NCI-H1694 treated with DMSO at 0.1 percent for 48 hours (cell line): ENCODE measurements at regions not wholly inside any gene's neighbourhood (a gene's known extent, or its start where the extent isn't known, plus 50 kb on each side); places are given as distances from the start of the nearest gene placed in this dataset.

Experiments
- DNase-seq: peaks from one replicate; lab custom pipeline; 2025; lab: John Stamatoyannopoulos, UW

GRCh38 chr12:96134200-96134599 is 60.0 kb upstream of the ELK3 start:
- DNase-seq = no peak

GRCh38 chr12:96136161-96136560 is 58.0 kb upstream of the ELK3 start:
- DNase-seq = no peak

DNA sequence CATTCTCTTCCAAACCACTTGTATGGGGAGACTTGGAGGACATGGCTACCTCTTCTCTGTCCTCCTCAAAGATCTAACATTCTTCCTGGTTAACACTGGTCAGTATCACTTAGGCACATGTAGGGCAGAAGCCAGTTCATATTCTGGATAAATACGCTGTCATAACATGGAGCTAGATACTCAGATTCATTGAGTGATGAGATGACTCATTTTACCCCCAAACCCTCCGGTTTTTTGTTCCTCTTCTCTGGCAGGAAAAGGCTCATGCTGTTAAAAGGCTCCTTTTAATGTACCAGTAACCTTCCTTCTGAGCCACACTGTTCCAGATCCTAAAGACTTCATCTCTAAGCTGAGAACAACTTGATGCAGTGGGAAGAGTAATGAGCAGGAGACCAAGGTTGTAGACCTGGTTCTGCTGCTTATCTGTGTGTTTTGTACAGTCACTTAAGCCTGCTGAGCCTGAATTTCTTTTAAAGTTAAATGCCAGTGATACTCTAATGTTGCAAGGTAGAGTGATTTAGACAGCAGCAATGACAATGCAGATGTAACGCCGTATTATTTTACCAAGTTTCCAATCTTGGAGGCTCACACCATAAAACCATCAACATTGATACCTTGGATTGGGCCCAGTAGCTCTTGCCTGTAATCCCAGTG is 57.3 kb upstream of the ELK3 start:
- DNase-seq = no peak

DNA sequence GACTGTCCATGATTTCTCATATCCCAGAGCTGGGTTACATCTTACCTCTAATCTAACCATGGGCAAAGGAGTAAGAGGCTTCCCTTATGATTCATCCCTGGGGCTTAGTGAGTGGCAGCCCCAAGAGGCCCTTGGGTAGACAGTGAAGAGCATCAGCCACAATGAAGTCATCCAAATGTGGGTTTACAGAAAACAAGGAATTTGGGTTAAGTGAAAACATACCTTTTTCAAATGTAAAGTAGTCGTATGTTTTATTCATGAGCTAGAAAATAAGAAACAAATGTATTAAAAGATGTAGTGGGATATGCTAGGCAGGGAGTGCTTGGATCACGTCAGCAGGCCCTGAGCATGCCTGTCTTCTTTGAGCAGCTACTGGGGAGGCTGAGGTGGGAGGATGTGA is 54.0 kb upstream of the ELK3 start:
- DNase-seq = no peak

- DNase-seq = no peak
Observed at GRCh38 chr12:96141216-96141912, 52.8 kb upstream of the ELK3 start.

DNA sequence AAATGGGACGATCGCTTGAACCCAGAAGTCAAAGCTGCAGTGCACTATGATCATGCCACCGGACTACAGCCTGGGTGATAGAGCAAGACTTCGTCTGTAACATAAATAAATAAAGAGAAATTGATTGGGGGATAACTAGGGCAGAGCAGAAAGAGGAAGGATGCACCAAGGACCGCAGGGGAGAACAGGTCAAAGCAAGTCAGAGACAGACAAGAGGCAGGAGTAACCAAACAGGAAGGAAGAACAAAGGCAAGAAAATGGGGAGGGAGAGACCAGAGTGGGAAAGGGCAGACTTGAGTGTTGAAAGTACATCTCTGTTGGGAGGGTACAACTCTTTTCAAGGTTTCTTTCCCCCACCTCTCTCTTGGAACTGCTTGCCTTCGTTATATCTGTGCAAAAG is 50.8 kb upstream of the ELK3 start:
- DNase-seq = no peak

- no peak for DNase-seq
Observed at GRCh38 chr12:96143827-96144565, 50.2 kb upstream of the ELK3 start.
